HepG2 (cell line): ENCODE measurements at regions not wholly inside any gene's neighbourhood (a gene's known extent, or its start where the extent isn't known, plus 50 kb on each side); places are given as distances from the start of the nearest gene placed in this dataset.

Experiments
- ATAC-seq: fragments of 200-7000 bp; cut with Tn5 transposase; 3 replicates; pipeline ENCODE4 v1.9.1; 2020; ENCODE audit warnings: mild to moderate bottlenecking, moderate library complexity
- BruUV-seq: library from RNA; stranded (reverse); fragments of 400-500 nt; replicated peaks from 2 replicates; lab custom pipeline; 2021; lab: Mats Ljungman, UMichigan
- CTCF ChIA-PET: fragments of 300-600 bp; formaldehyde crosslinking; extraction: SDS; loops from one replicate; lab custom pipeline; 2021; ENCODE audit warnings: low total read pairs, inconsistent platforms, low intra/inter-chr PET ratio; lab: Yijun Ruan, JAX
- POLR2A ChIA-PET: fragments of 350-600 bp; sonication (Branson Sonifier 250); formaldehyde crosslinking; loops from one replicate; lab custom pipeline; 2020; ENCODE audit warnings: antibody characterized with exemption, inconsistent platforms; lab: Yijun Ruan, JAX
- DNase-seq: peaks from one replicate; pipeline ENCODE4 v3.0.0-alpha.2; 2015; ENCODE audit warnings: low spot score
- FAIRE-seq: peaks from 3 replicates; lab custom pipeline; 2011; peaks lifted over from hg19 to GRCh38; lab: Jason Lieb, UNC
- H2AFZ ChIP-seq: one replicate; pipeline ENCODE4 v1.6.1; 2011; ENCODE audit warnings: low read length, inconsistent platforms
- H3K27ac ChIP-seq: fragments of 300-600 bp; 3 replicates; pipeline ENCODE4 v1.8.0; 2011; ENCODE audit warnings: mixed run types, mild to moderate bottlenecking, mixed read lengths, low read length, inconsistent platforms; ENCODE audit not compliant: insufficient read depth; ENCODE audit errors: extremely low read length
- H3K27me3 ChIP-seq, 2 experiments: fragments of 200-600 bp in 1 of 2; 2 replicates in 1 of 2; 3 replicates in 1 of 2; pipeline versions ENCODE4 v1.6.0 to v1.8.0; 2011; ENCODE audit warnings: low read length in 2 of 2, mild to moderate bottlenecking in 2 of 2, moderate library complexity in 2 of 2, inconsistent platforms in 1 of 2; ENCODE audit not compliant: insufficient read depth in 2 of 2, control insufficient read depth in 1 of 2
- H3K36me3 ChIP-seq, 2 experiments: fragments of 200-600 bp in 1 of 2; replicated peaks in 1 of 2; 2 replicates in 1 of 2; 3 replicates in 1 of 2; pipeline versions ENCODE4 v1.5.1 to v1.8.0; 2011; ENCODE audit warnings: low read length in 2 of 2, inconsistent platforms in 1 of 2; ENCODE audit not compliant: insufficient read depth in 2 of 2, control insufficient read depth in 1 of 2
- H3K4me1 ChIP-seq: 2 replicates; pipeline ENCODE4 v1.5.1; 2012; ENCODE audit warnings: low read length, inconsistent platforms; ENCODE audit not compliant: insufficient read depth
- H3K4me2 ChIP-seq: 2 replicates; pipeline ENCODE4 v1.6.0; 2011; ENCODE audit warnings: low read depth, low read length, inconsistent platforms
- H3K4me3 ChIP-seq, 3 experiments: fragments of 200-600 bp in 1 of 3; sonication (generic), shearing (Covaris generic) in 1 of 3; replicated peaks in 1 of 3; 2 replicates each; pipeline ENCODE4 v1.5.1; 2011 to 2016; ENCODE audit warnings: low read length in 3 of 3, inconsistent platforms in 2 of 3, low read depth in 2 of 3, mild to moderate bottlenecking in 2 of 3, control low read depth in 1 of 3, mixed read lengths in 1 of 3; ENCODE audit not compliant: insufficient read depth in 1 of 3
- H3K79me2 ChIP-seq: one replicate; pipeline ENCODE4 v1.6.1; 2011; ENCODE audit warnings: low read length, inconsistent platforms; ENCODE audit not compliant: insufficient read depth
- H3K9ac ChIP-seq: 2 replicates; pipeline ENCODE4 v1.6.0; 2011; ENCODE audit warnings: mild to moderate bottlenecking, low read depth, low read length, inconsistent platforms; ENCODE audit not compliant: insufficient read depth
- H3K9me3 ChIP-seq: 2 replicates; pipeline ENCODE4 v1.5.1; 2012; ENCODE audit warnings: mild to moderate bottlenecking, low read length
- H4K20me1 ChIP-seq: 2 replicates; pipeline ENCODE4 v1.6.0; 2011; ENCODE audit warnings: inconsistent platforms, mild to moderate bottlenecking, low read length, moderate library complexity; ENCODE audit not compliant: insufficient read depth
- AHDC1 ChIP-seq: sonication (generic); formaldehyde crosslinking; IDR thresholded peaks from 2 replicates; pipeline ENCODE4 v1.5.1; 2020; ENCODE audit warnings: mild to moderate bottlenecking, missing genetic modification reagents, borderline replicate concordance
- ARID5B ChIP-seq: IDR thresholded peaks from 2 replicates; pipeline ENCODE4 v1.4.0; 2020; ENCODE audit warnings: mild to moderate bottlenecking, missing genetic modification reagents
- KAT7 ChIP-seq: IDR thresholded peaks from 2 replicates; pipeline ENCODE4 v1.6.1; 2018; ENCODE audit warnings: borderline replicate concordance, missing compliant biosample characterization
- TCF7L2 ChIP-seq: IDR thresholded peaks from 2 replicates; pipeline ENCODE4 v1.6.1; 2011; ENCODE audit warnings: mild to moderate bottlenecking, low read depth, low read length, moderate library complexity
- ZBTB46 ChIP-seq: sonication (generic); formaldehyde crosslinking; IDR thresholded peaks from 2 replicates; pipeline ENCODE4 v1.4.0; 2020; ENCODE audit warnings: mild to moderate bottlenecking, missing genetic modification reagents, borderline replicate concordance
- ZNF280D ChIP-seq: sonication (generic); formaldehyde crosslinking; IDR thresholded peaks from 2 replicates; pipeline ENCODE4 v1.5.1; 2020; ENCODE audit warnings: mild to moderate bottlenecking, missing genetic modification reagents
- ZNF333 ChIP-seq: sonication (generic); formaldehyde crosslinking; IDR thresholded peaks from 2 replicates; pipeline ENCODE4 v1.4.0; 2020; ENCODE audit warnings: mild to moderate bottlenecking, missing genetic modification reagents, borderline replicate concordance
- ZNF335 ChIP-seq: sonication (generic); formaldehyde crosslinking; IDR thresholded peaks from 2 replicates; pipeline ENCODE4 v1.4.0; 2020; ENCODE audit warnings: missing genetic modification reagents
- WGBS: methylation state at CpG from one replicate; pipeline ENCODE4 v1.1.6; 2017; ENCODE audit warnings: low lambda C conversion rate; 5-methylcytosine and 5-hydroxymethylcytosine counted together
- in situ Hi-C: cut with HindIII; loops from 2 replicates; pipeline ENCODE4 v1.10.0; 2017; ENCODE audit warnings: low pct_unique_long_range_greater_than_20kb; ENCODE audit not compliant: extremely low pct_ligation_motif_present
- intact Hi-C: fragments of 100-400 bp; cut with micrococcal nuclease; formaldehyde crosslinking; loops from one replicate; pipeline ENCODE4 v1.10.0; 2022; ENCODE audit not compliant: unreplicated experiment

- TF ChIP-seq AHDC1 (CRISPR knock-in tag): no peak
- TF ChIP-seq ZNF335 (CRISPR knock-in tag): no peak
- no peak for TF ChIP-seq KAT7 (CRISPR knock-in tag)
- no peak for TF ChIP-seq TCF7L2
Observed at GRCh38 chr3:70740872-70741271, 428.4 kb upstream of the MDFIC2 start (continued).

- ChIA-PET POLR2A (no interaction called here), CTCF (no interaction called here)
- ATAC-seq: no peak
- BruUV-seq: no TSS peak
- H2AFZ ChIP-seq: no peak overlapping the region
- DNase-seq: no peak
- H3K4me1 ChIP-seq: peaks cover 8% of the 10 kb centered on the region
- H3K4me3 ChIP-seq: no peak overlapping the region
- no peak overlapping the region for H3K27ac ChIP-seq
- no peaks in the 10 kb centered on the region for H3K27me3 ChIP-seq
- H3K9me3 ChIP-seq: no peaks in the 10 kb centered on the region
- FAIRE-seq: no peak
- in situ Hi-C loops: no loop called here
- H4K20me1 ChIP-seq: no peaks in the 10 kb centered on the region
- H3K4me2 ChIP-seq: no peak overlapping the region
- intact Hi-C loops: no loop called here
- 38% methylated on average over 1 of the region's 1 CpG for WGBS
- H3K9ac ChIP-seq: no peak overlapping the region
- TF ChIP-seq ZBTB46 (CRISPR knock-in tag) (no peak), ARID5B (CRISPR knock-in tag) (no peak), ZNF333 (no peak), ZNF280D (CRISPR knock-in tag) (no peak)
- TF ChIP-seq, all 625 proteins: peak for 0
- H3K79me2 ChIP-seq: no peaks in the 10 kb centered on the region
- no peaks in the 10 kb centered on the region for H3K36me3 ChIP-seq
Observed at GRCh38 chr3:70740071-70740470, 427.6 kb upstream of the MDFIC2 start.
